CD14-positive monocyte (primary cell): ENCODE measurements at regions not wholly inside any gene's neighbourhood (a gene's known extent, or its start where the extent isn't known, plus 50 kb on each side); places are given as distances from the start of the nearest gene placed in this dataset.

Experiments
- DNase-seq, 3 donors: peaks; one replicate each; pipeline ENCODE4 v3.0.0-alpha.2; 2011 to 2022
- H2AFZ ChIP-seq: 2 replicates; pipeline ENCODE4 v1.6.0; 2012; ENCODE audit warnings: mild to moderate bottlenecking, low read depth, low read length, inconsistent platforms; ENCODE audit not compliant: insufficient read depth, poor library complexity, severe bottlenecking
- H3K27ac ChIP-seq, 2 donors: 1 replicate in 1 of 2; 2 replicates in 1 of 2; pipeline ENCODE4 v1.5.1; 2012 to 2013; ENCODE audit warnings: low read length in 2 of 2, control low read depth in 1 of 2, inconsistent platforms in 1 of 2, low read depth in 1 of 2, mild to moderate bottlenecking in 1 of 2
- H3K27me3 ChIP-seq, 2 donors: one replicate each; pipeline versions ENCODE4 v1.6.0 to v1.6.1; 2011 to 2013; ENCODE audit warnings: low read length in 2 of 2; ENCODE audit not compliant: control insufficient read depth in 2 of 2, insufficient read depth in 2 of 2
- H3K36me3 ChIP-seq, 2 donors: replicated peaks in 1 of 2; 1 replicate in 1 of 2; 2 replicates in 1 of 2; pipeline versions ENCODE4 v1.5.1 to v1.6.1; 2012 to 2013; ENCODE audit warnings: low read length in 2 of 2, control low read depth in 1 of 2, inconsistent platforms in 1 of 2, mild to moderate bottlenecking in 1 of 2; ENCODE audit not compliant: insufficient read depth in 2 of 2, control insufficient read depth in 1 of 2
- H3K4me1 ChIP-seq, 2 donors: 1 replicate in 1 of 2; 2 replicates in 1 of 2; pipeline versions ENCODE4 v1.5.1 to v1.6.1; 2012 to 2013; ENCODE audit warnings: low read length in 2 of 2, control low read depth in 1 of 2, inconsistent platforms in 1 of 2, mild to moderate bottlenecking in 1 of 2, moderate library complexity in 1 of 2; ENCODE audit not compliant: insufficient read depth in 2 of 2, control insufficient read depth in 1 of 2
- H3K4me2 ChIP-seq: replicated peaks from 2 replicates; pipeline ENCODE3; 2012; ENCODE audit warnings: low read length, moderate library complexity, mild to moderate bottlenecking; ENCODE audit not compliant: poor library complexity, severe bottlenecking; ENCODE audit errors: extremely low read depth
- H3K4me3 ChIP-seq, 3 experiments: fragments of 200-600 bp in 1 of 3; sonication (generic) in 1 of 3; replicated peaks in 1 of 3; 1 replicate in 2 of 3; 2 replicates in 1 of 3; pipeline ENCODE4 v1.5.1; 2011 to 2013; ENCODE audit warnings: low read length in 3 of 3, mild to moderate bottlenecking in 3 of 3, control low read depth in 2 of 3, low read depth in 2 of 3, inconsistent platforms in 1 of 3, moderate library complexity in 1 of 3
- H3K79me2 ChIP-seq: 2 replicates; pipeline ENCODE4 v1.6.0; 2012; ENCODE audit warnings: mild to moderate bottlenecking, control low read depth, inconsistent platforms, low read length, moderate library complexity; ENCODE audit not compliant: insufficient read depth
- H3K9ac ChIP-seq: 2 replicates; pipeline ENCODE4 v1.6.0; 2017; ENCODE audit warnings: low read length, mild to moderate bottlenecking; ENCODE audit not compliant: insufficient read depth, poor library complexity, severe bottlenecking
- H3K9me3 ChIP-seq, 2 donors: replicated peaks in 1 of 2; 1 replicate in 1 of 2; 2 replicates in 1 of 2; pipeline versions ENCODE4 v1.5.1 to v1.6.1; 2012 to 2013; ENCODE audit warnings: low read length in 2 of 2, control low read depth in 1 of 2; ENCODE audit not compliant: control insufficient read depth in 1 of 2, insufficient read depth in 1 of 2
- H4K20me1 ChIP-seq: 2 replicates; pipeline ENCODE4 v1.6.0; 2012; ENCODE audit warnings: mild to moderate bottlenecking, low read length, control low read depth, moderate library complexity; ENCODE audit not compliant: insufficient read depth
- H3K27ac Mint-ChIP-seq, 7 donors: one replicate each; pipeline ENCODE4 v1.8.0; 2020; ENCODE audit warnings: mild to moderate bottlenecking in 7 of 7, mixed read lengths in 7 of 7, moderate library complexity in 6 of 7, inconsistent platforms in 2 of 7
- H3K27me3 Mint-ChIP-seq, 3 donors: one replicate each; pipeline ENCODE4 v1.8.0; 2021 to 2022; ENCODE audit warnings: low read depth in 3 of 3, mild to moderate bottlenecking in 3 of 3, mixed read lengths in 3 of 3, moderate library complexity in 3 of 3, inconsistent platforms in 1 of 3
- H3K36me3 Mint-ChIP-seq, 2 donors: one replicate each; pipeline ENCODE4 v1.8.0; 2020; ENCODE audit warnings: mixed read lengths in 2 of 2, inconsistent platforms in 1 of 2, mild to moderate bottlenecking in 1 of 2
- H3K4me1 Mint-ChIP-seq: one replicate; pipeline ENCODE4 v1.8.0; 2020; ENCODE audit warnings: mild to moderate bottlenecking, mixed read lengths
- H3K4me3 Mint-ChIP-seq, 2 donors: one replicate each; pipeline ENCODE4 v1.8.0; 2020; ENCODE audit warnings: mild to moderate bottlenecking in 2 of 2, mixed read lengths in 2 of 2, moderate library complexity in 1 of 2
- H3K9me3 Mint-ChIP-seq, 7 donors: one replicate each; pipeline ENCODE4 v1.8.0; 2020 to 2022; ENCODE audit warnings: mixed read lengths in 7 of 7, mild to moderate bottlenecking in 6 of 7, moderate library complexity in 6 of 7, inconsistent platforms in 2 of 7
- CTCF ChIP-seq: fragments of 200-600 bp; IDR thresholded peaks from one replicate; pipeline ENCODE4 v1.8.0; 2022; ENCODE audit warnings: antibody characterized with exemption, mild to moderate bottlenecking
- WGBS: methylation state at CpG from one replicate; pipeline ENCODE4 v1.1.5; 2013; ENCODE audit warnings: missing lambda C conversion rate; ENCODE audit not compliant: insufficient coverage; 5-methylcytosine and 5-hydroxymethylcytosine counted together
- intact Hi-C, 2 donors: fragments of 100-400 bp; cut with micrococcal nuclease; formaldehyde crosslinking; loops; one replicate each; pipeline versions ENCODE4 v1.15.0 to v1.15.1; 2023

DNA sequence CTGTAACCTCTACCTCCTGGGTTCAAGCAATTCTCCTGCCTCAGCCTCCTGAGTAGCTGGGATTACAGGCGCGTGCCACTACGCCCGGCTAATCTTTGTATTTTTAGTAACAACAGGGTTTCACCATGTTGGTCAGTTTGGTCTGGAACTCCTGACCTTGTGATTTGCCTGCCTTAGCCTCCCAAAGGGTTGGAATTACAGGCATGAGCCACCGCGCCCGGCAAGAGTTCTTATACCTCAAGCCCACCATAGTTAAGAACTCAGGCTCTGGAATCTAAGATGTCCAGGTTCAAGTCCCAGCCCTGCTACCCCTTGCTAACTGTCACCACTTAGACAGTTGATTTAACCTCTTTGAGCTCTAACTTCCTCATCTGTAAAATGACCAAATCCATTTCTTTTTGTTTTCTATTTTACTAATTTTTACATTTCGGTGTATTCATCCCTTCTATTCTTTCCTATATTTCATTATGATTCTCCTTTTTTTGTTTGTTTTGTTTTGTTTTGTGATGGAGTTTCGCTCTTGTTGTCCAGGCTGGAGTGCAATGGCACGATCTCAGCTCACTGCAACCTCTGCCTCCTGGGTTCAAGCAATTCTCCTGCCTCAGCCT lies 104.8 kb upstream of the ZNF217 start:
- no peaks in the 10 kb centered on the region for H3K36me3 Mint-ChIP-seq
- TF ChIP-seq CTCF = no peak
- H3K27me3 ChIP-seq = no peaks in the 10 kb centered on the region

DNA sequence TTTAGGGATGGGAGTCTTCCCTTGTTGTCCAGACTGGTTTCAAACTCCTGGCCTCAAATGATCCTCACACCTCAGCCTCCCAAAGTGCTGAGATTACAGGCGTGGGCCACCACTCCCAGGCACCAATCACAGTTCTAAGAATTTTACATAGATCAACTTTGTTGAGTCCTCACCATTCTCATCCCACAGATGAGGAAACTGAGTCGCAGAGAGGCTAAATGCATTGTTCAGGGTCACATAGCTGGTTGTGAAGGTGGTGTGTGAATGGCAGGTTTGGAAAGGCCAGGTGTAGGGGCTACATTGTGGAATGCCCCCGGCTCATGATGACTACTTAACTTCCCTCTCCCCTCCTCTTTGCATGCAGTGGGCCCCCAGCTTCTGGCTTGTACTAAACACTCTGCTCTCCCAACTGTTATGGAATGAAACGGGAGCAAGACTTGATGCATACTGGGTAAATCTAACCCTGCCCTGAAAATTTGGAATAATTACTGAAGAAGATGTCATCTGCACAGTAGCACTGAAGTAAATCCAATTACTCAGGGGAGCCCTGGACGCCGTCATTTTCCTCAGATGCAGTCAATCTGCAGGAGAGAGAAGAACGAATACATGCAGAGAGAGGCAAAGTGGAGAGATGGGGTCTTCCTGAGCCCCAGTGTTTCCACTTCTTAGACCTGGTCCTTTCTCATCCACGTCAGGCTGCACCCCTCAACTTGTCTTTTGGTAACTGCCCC lies 102.3 kb upstream of the ZNF217 start:
- H3K27me3 Mint-ChIP-seq = peaks cover 0 to 6% (median 0%) of the 10 kb centered on the region in 3 donors
- peak overlapping the region in 5 of 7 donors; percentile 57 to 91 (median 88) for H3K27ac Mint-ChIP-seq
- no peaks in the 10 kb centered on the region for H3K36me3 Mint-ChIP-seq
- Histone ChIP-seq H2AFZ (no peak overlapping the region), H3K4me3 (no peak overlapping the region), H3K27me3 (no peaks in the 10 kb centered on the region), H3K4me2 (no peak overlapping the region), H3K79me2 (no peaks in the 10 kb centered on the region), H3K9me3 (no peaks in the 10 kb centered on the region), H3K9ac (no peak overlapping the region), H3K4me1 (peaks cover 61 to 67% of the 10 kb centered on the region in 2 donors), H4K20me1 (no peaks in the 10 kb centered on the region), H3K36me3 (no peaks in the 10 kb centered on the region), H3K27ac (no peak overlapping the region)
- H3K4me1 Mint-ChIP-seq = peaks cover 59% of the 10 kb centered on the region
- TF ChIP-seq CTCF = no peak
- no peak for DNase-seq
- H3K4me3 Mint-ChIP-seq = no peak overlapping the region
- intact Hi-C loops = loop anchor here in 1 of 2 donors (10.0 kb wide), 1 partner anchor 51 kb away; no protein-coding TSS in a partner anchor
- H3K9me3 Mint-ChIP-seq = peaks cover 0 to 4% (median 0%) of the 10 kb centered on the region in 7 donors
- WGBS = 83% methylated on average over 1 of the region's 8 CpGs

More for the DNA sequence above, 104.8 kb upstream of the ZNF217 start:
- Histone ChIP-seq H3K36me3 (no peaks in the 10 kb centered on the region), H3K9me3 (no peaks in the 10 kb centered on the region), H3K79me2 (no peaks in the 10 kb centered on the region), H3K4me3 (no peak overlapping the region), H2AFZ (peak overlapping the region; percentile 65), H3K27ac (peak overlapping the region; percentile 48 to 82), H4K20me1 (no peaks in the 10 kb centered on the region), H3K9ac (peak overlapping the region; percentile 17), H3K4me2 (peak overlapping the region; percentile 15), H3K4me1 (peaks cover 50 to 51% of the 10 kb centered on the region in 2 donors)
- Mint-ChIP-seq H3K4me1 (peaks cover 46% of the 10 kb centered on the region), H3K9me3 (peaks cover 0 to 4% (median 0%) of the 10 kb centered on the region in 7 donors), H3K4me3 (no peak overlapping the region), H3K27me3 (peaks cover 0 to 8% (median 0%) of the 10 kb centered on the region in 3 donors), H3K27ac (peak overlapping the region; percentile 51 to 93 (median 89))
- DNase-seq = peak in 1 of 3 donors; percentile 45
- intact Hi-C loops = loop anchor here in 1 of 2 donors (10.0 kb wide), 1 partner anchor 54 kb away; no protein-coding TSS in a partner anchor
- 57% methylated on average over 7 of the region's 10 CpGs for WGBS
